ENCODE measurements at regions not wholly inside any gene's neighbourhood (a gene's known extent, or its start where the extent isn't known, plus 50 kb on each side); places are given as distances from the start of the nearest gene placed in this dataset.

GRCh38 chr16:64312980-64313379 lies 808.9 kb downstream of the CDH11 start:
- 3% methylated on average over 2 of the region's 2 CpGs for WGBS (ENCODE audit: insufficient coverage, insufficient replicate concordance, low lambda C conversion rate, missing lambda C conversion rate)
- ChIA-PET POLR2A (no interaction called here), CTCF (interaction anchor here (0.9 kb wide), 1 partner anchor 34 kb away, joined by 4 read pairs; no protein-coding TSS in a partner anchor), SMC1A (ENCODE audit: uncharacterized antibody, unreplicated experiment) (no interaction called here), RAD21 (ENCODE audit: unreplicated experiment) (no interaction called here)
- in situ Hi-C loops (cut with MboI): no loop called here
- H3K27ac ChIP-seq (ENCODE audit: control insufficient read depth, insufficient read depth): no peak overlapping the region
- no peaks in the 10 kb centered on the region for H3K27me3 ChIP-seq (replicated peaks in 1 of 2; ENCODE audit: control insufficient read depth in 2 of 2, insufficient read depth in 2 of 2, low read length in 1 of 2)
- H3K79me2 ChIP-seq (ENCODE audit: control insufficient read depth, insufficient read depth, low read length): no peaks in the 10 kb centered on the region
- TF ChIP-seq ZBTB33 (IDR thresholded peaks at IDR 0.05) (no peak), NFYB (IDR thresholded peaks at IDR 0.05; ENCODE audit: insufficient read depth, low read depth, low read length) (no peak), CUX1 (IDR thresholded peaks at IDR 0.05; ENCODE audit: insufficient replicate concordance, low read depth, low read length) (no peak), ZSCAN29 (IDR thresholded peaks at IDR 0.05) (no peak), NR2F1 (conservative IDR thresholded peaks at IDR 0.05) (no peak), POLR2A (IDR thresholded peaks at IDR 0.05; ENCODE audit: low read depth, low read length) (no peak)
- H4K20me1 ChIP-seq (ENCODE audit: control insufficient read depth, insufficient read depth): no peaks in the 10 kb centered on the region
- no peak overlapping the region for H3K4me3 ChIP-seq
- BruUV-seq (replicated peaks): no TSS peak
- FAIRE-seq (no peak), ATAC-seq (no peak), DNase-seq (ENCODE audit: low read depth, low spot score) (no peak)
- no peak overlapping the region for H2AFZ ChIP-seq (ENCODE audit: control insufficient read depth, low read depth, low read length)
- H3K4me2 ChIP-seq (ENCODE audit: control insufficient read depth, insufficient read depth): no peak overlapping the region
- H3K9ac ChIP-seq (ENCODE audit: control insufficient read depth, insufficient read depth, low read length): no peak overlapping the region
- H3K9me3 ChIP-seq (replicated peaks; ENCODE audit: control insufficient read depth, insufficient read depth, low read length): no peaks in the 10 kb centered on the region
- H3K36me3 ChIP-seq (ENCODE audit: control insufficient read depth in 2 of 2, insufficient read depth in 2 of 2, low read length in 1 of 2): no peaks in the 10 kb centered on the region
- no peaks in the 10 kb centered on the region for H3K4me1 ChIP-seq (ENCODE audit: control insufficient read depth, insufficient read depth, low read length)
- intact Hi-C loops (cut with micrococcal nuclease; ENCODE audit: unreplicated experiment): no loop called here
